HCT116 (cell line): ENCODE measurements at regions not wholly inside any gene's neighbourhood (a gene's known extent, or its start where the extent isn't known, plus 50 kb on each side); places are given as distances from the start of the nearest gene placed in this dataset.

Source experiments
- ATAC-seq: fragments of 200-7000 bp; cut with Tn5 transposase; 2 replicates; pipeline ENCODE4 v1.9.1; 2020; ENCODE audit warnings: mild to moderate bottlenecking, moderate library complexity
- BruUV-seq: library from RNA; stranded (reverse); fragments of 400-500 nt; replicated peaks from 2 replicates; lab custom pipeline; 2021; lab: Mats Ljungman, UMichigan
- CTCF ChIA-PET: fragments of 300-600 bp; sonication (Branson Sonifier 250); formaldehyde crosslinking; loops from one replicate; lab custom pipeline; 2021; ENCODE audit warnings: antibody characterized with exemption; lab: Charles Lee
- POLR2A ChIA-PET: fragments of 300-600, 350-600 bp; sonication (Branson Sonifier 250); formaldehyde crosslinking; loops from one replicate; lab custom pipeline; 2021; ENCODE audit warnings: antibody characterized with exemption; lab: Charles Lee
- RAD21 ChIA-PET, 2 experiments: fragments of 300-600 bp; sonication (Branson Sonifier 250); formaldehyde crosslinking; loops; one replicate each; lab custom pipeline; 2023; ENCODE audit warnings: low total read pairs in 2 of 2; ENCODE audit not compliant: uncharacterized antibody in 2 of 2, unreplicated experiment in 2 of 2, low non-redundant PET in 1 of 2; lab: Charles Lee
- DNase-seq: peaks from one replicate; pipeline ENCODE4 v3.0.0-alpha.2; 2010; ENCODE audit warnings: low read depth, low spot score
- H2AFZ ChIP-seq: fragments of 200-600 bp; shearing (Covaris generic), sonication (generic); 2 replicates; pipeline ENCODE4 v1.6.1; 2017; ENCODE audit warnings: low read depth, mixed run types, mixed read lengths, antibody characterized with exemption, low read length; ENCODE audit not compliant: poor library complexity, severe bottlenecking
- H3K27ac ChIP-seq: 2 replicates; pipeline ENCODE4 v1.5.1; 2012; ENCODE audit warnings: low read depth, low read length
- H3K27me3 ChIP-seq: fragments of 200-600 bp; sonication (generic); 2 replicates; pipeline ENCODE4 v1.6.1; 2016; ENCODE audit warnings: mixed run types, low read length, mixed read lengths; ENCODE audit not compliant: insufficient read depth
- H3K36me3 ChIP-seq, 2 experiments: fragments of 200-500 bp in 1 of 2; fragments of 200-600 bp in 1 of 2; sonication (Bioruptor generic) in 1 of 2; sonication (generic) in 1 of 2; 2 replicates each; pipeline versions ENCODE4 v1.5.1 to v1.6.1; 2014 to 2016; ENCODE audit warnings: low read length in 2 of 2, inconsistent platforms in 1 of 2, mixed read lengths in 1 of 2, mixed run types in 1 of 2; ENCODE audit not compliant: insufficient read depth in 2 of 2, control insufficient read depth in 1 of 2
- H3K4me1 ChIP-seq, 2 experiments: fragments of 200-600 bp in 1 of 2; sonication (generic) in 1 of 2; 2 replicates each; pipeline versions ENCODE4 v1.5.1 to v1.6.1; 2012 to 2017; ENCODE audit warnings: low read length in 2 of 2, inconsistent platforms in 1 of 2, mild to moderate bottlenecking in 1 of 2, mixed read lengths in 1 of 2, mixed run types in 1 of 2, moderate library complexity in 1 of 2; ENCODE audit not compliant: insufficient read depth in 2 of 2, control insufficient read depth in 1 of 2
- H3K4me2 ChIP-seq: fragments of 200-600 bp; sonication (generic); 2 replicates; pipeline ENCODE4 v1.6.1; 2017; ENCODE audit warnings: mixed run types, low read length, mixed read lengths
- H3K4me3 ChIP-seq, 2 experiments: fragments of 200-600 bp in 1 of 2; sonication (generic) in 1 of 2; replicated peaks in 1 of 2; 2 replicates each; pipeline ENCODE4 v1.5.1; 2011 to 2016; ENCODE audit warnings: low read length in 2 of 2, control low read depth in 1 of 2, low read depth in 1 of 2, mild to moderate bottlenecking in 1 of 2, mixed read lengths in 1 of 2, mixed run types in 1 of 2
- H3K79me2 ChIP-seq: fragments of 200-600 bp; sonication (generic); 2 replicates; pipeline ENCODE4 v1.6.1; 2017; ENCODE audit warnings: mild to moderate bottlenecking, mixed run types, low read length, moderate library complexity, mixed read lengths; ENCODE audit not compliant: insufficient read depth
- H3K9ac ChIP-seq: fragments of 200-600 bp; sonication (generic); 2 replicates; pipeline ENCODE4 v1.6.1; 2016; ENCODE audit warnings: low read length, mixed read lengths
- H3K9me2 ChIP-seq: fragments of 200-600 bp; sonication (generic), shearing (Covaris generic); 2 replicates; pipeline ENCODE4 v1.6.1; 2017; ENCODE audit warnings: mixed run types, mild to moderate bottlenecking, moderate library complexity; ENCODE audit not compliant: insufficient read depth
- H3K9me3 ChIP-seq, 2 experiments: fragments of 200-500 bp in 1 of 2; fragments of 200-600 bp in 1 of 2; sonication (Bioruptor generic) in 1 of 2; sonication (generic) in 1 of 2; 2 replicates each; pipeline ENCODE4 v1.6.1; 2014 to 2017; ENCODE audit warnings: low read length in 2 of 2, mixed read lengths in 2 of 2, inconsistent platforms in 1 of 2, low read depth in 1 of 2, mild to moderate bottlenecking in 1 of 2, mixed run types in 1 of 2, moderate library complexity in 1 of 2; ENCODE audit not compliant: control insufficient read depth in 1 of 2, insufficient read depth in 1 of 2
- H4K20me1 ChIP-seq: fragments of 200-600 bp; sonication (generic), shearing (Covaris generic); 2 replicates; pipeline ENCODE4 v1.6.1; 2017; ENCODE audit warnings: mixed run types, mild to moderate bottlenecking, moderate library complexity; ENCODE audit not compliant: insufficient read depth
- ATF3 ChIP-seq: IDR thresholded peaks from 2 replicates; pipeline ENCODE4 v1.6.1; 2012
- CBX3 ChIP-seq: IDR thresholded peaks from 2 replicates; pipeline ENCODE4 v1.6.1; 2012; ENCODE audit warnings: low read depth
- CEBPB ChIP-seq: IDR thresholded peaks from 2 replicates; pipeline ENCODE4 v1.6.1; 2012; ENCODE audit warnings: low read depth
- CTCF ChIP-seq, 3 experiments: fragments of 200-600 bp in 1 of 3; sonication (generic) in 1 of 3; IDR thresholded peaks in 2 of 3; conservative IDR thresholded peaks in 1 of 3; 2 replicates each; pipeline ENCODE4 v1.5.1; 2012 to 2017; ENCODE audit warnings: low read depth in 2 of 3, low read length in 2 of 3, antibody characterized with exemption in 1 of 3, borderline replicate concordance in 1 of 3, control low read depth in 1 of 3, mild to moderate bottlenecking in 1 of 3, mixed read lengths in 1 of 3, mixed run types in 1 of 3, moderate library complexity in 1 of 3; ENCODE audit not compliant: insufficient read depth in 1 of 3
- EGR1 ChIP-seq: IDR thresholded peaks from 2 replicates; pipeline ENCODE4 v1.6.1; 2012; ENCODE audit warnings: low read depth
- ELF1 ChIP-seq: IDR thresholded peaks from 2 replicates; pipeline ENCODE4 v1.6.1; 2012; ENCODE audit warnings: low read depth, borderline replicate concordance
- EZH2 ChIP-seq: fragments of 200-600 bp; sonication (generic); IDR thresholded peaks from 2 replicates; pipeline ENCODE4 v1.6.1; 2017; ENCODE audit warnings: antibody characterized with exemption, mixed run types
- EZH2phosphoT487 ChIP-seq: fragments of 200-600 bp; IDR thresholded peaks from 2 replicates; pipeline ENCODE4 v1.6.1; 2018; ENCODE audit warnings: antibody characterized with exemption, borderline replicate concordance
- FOSL1 ChIP-seq: IDR thresholded peaks from 2 replicates; pipeline ENCODE4 v1.6.1; 2012; ENCODE audit warnings: low read depth
- JUND ChIP-seq: IDR thresholded peaks from 2 replicates; pipeline ENCODE4 v1.6.1; 2012
- POLR2A ChIP-seq: IDR thresholded peaks from 2 replicates; pipeline ENCODE4 v1.7.0; 2011; ENCODE audit warnings: borderline replicate concordance; ENCODE audit not compliant: insufficient read depth, insufficient read length; ENCODE audit errors: extremely low read depth
- RAD21 ChIP-seq: IDR thresholded peaks from 2 replicates; pipeline ENCODE4 v1.6.1; 2012; ENCODE audit warnings: low read depth, mild to moderate bottlenecking
- SP1 ChIP-seq: IDR thresholded peaks from 2 replicates; pipeline ENCODE4 v1.6.1; 2012; ENCODE audit warnings: low read depth
- SRF ChIP-seq: IDR thresholded peaks from 2 replicates; pipeline ENCODE4 v1.6.1; 2012; ENCODE audit warnings: low read depth
- TCF7L2 ChIP-seq: IDR thresholded peaks from 2 replicates; pipeline ENCODE4 v1.7.0; 2011; ENCODE audit warnings: borderline replicate concordance, inconsistent platforms; ENCODE audit not compliant: insufficient read depth, insufficient read length; ENCODE audit errors: extremely low read depth
- YY1 ChIP-seq: IDR thresholded peaks from 2 replicates; pipeline ENCODE4 v1.6.1; 2011; ENCODE audit warnings: low read length, low read depth, moderate library complexity, mild to moderate bottlenecking; ENCODE audit not compliant: insufficient replicate concordance; ENCODE audit errors: extremely low read depth
- ZFX ChIP-seq: fragments of 450-650 bp; IDR thresholded peaks from 2 replicates; pipeline ENCODE4 v1.6.1; 2017
- ZNF274 ChIP-seq: fragments of 200-500 bp; sonication (Bioruptor generic); IDR thresholded peaks from 2 replicates; pipeline ENCODE4 v1.6.1; 2014; ENCODE audit warnings: mild to moderate bottlenecking, low read depth, low read length, inconsistent platforms
- intact Hi-C: fragments of 100-400 bp; cut with micrococcal nuclease; formaldehyde crosslinking; loops from 2 replicates; pipeline ENCODE4 v1.10.0; 2022
- TF ChIP-seq, protein P1 (sequence below): IDR thresholded peaks from 2 replicates; pipeline ENCODE4 v1.6.1; 2012; ENCODE audit warnings: low read depth
- TF ChIP-seq, protein P2 (sequence below): IDR thresholded peaks from 2 replicates; pipeline ENCODE4 v1.6.1; 2011; ENCODE audit warnings: mild to moderate bottlenecking, low read length, moderate library complexity; ENCODE audit not compliant: insufficient replicate concordance; ENCODE audit errors: extremely low read depth

- no peaks in the 10 kb centered on the region for H3K79me2 ChIP-seq
- H3K4me1 ChIP-seq, result no peaks in the 10 kb centered on the region
- no peak for ATAC-seq
- ChIA-PET CTCF (no interaction called here), POLR2A (interaction anchor here (0.6 kb wide), 1 partner anchor 747 kb away, joined by 6 read pairs; the partner anchor contains the start of gene PTGER4), RAD21 (no interaction called here)
- no peaks in the 10 kb centered on the region for H4K20me1 ChIP-seq
- no TSS peak for BruUV-seq
- intact Hi-C loops, result no loop called here
- no peak overlapping the region for H3K9ac ChIP-seq
- no peaks in the 10 kb centered on the region; a peak in 1 of 4 replicates for H3K9me3 ChIP-seq
- H3K9me2 ChIP-seq, result no peaks in the 10 kb centered on the region
- no peaks in the 10 kb centered on the region for H3K27me3 ChIP-seq
- no peaks in the 10 kb centered on the region for H3K36me3 ChIP-seq
- TF ChIP-seq ATF3 (no peak), EGR1 (no peak), RAD21 (no peak), YY1 (no peak), ZNF274 (no peak), ELF1 (no peak), SP1 (no peak), EZH2phosphoT487 (no peak), JUND (no peak), CEBPB (no peak), SRF (no peak), EZH2 (no peak), CBX3 (no peak), CTCF (IDR thresholded peaks at IDR 0.05 in 2 of 3, conservative IDR thresholded peaks at IDR 0.05 in 1 of 3; ENCODE audit: borderline replicate concordance in 1 of 3, insufficient read depth in 1 of 3, low read depth in 2 of 3, low read length in 2 of 3) (no peak), FOSL1 (no peak), TCF7L2 (no peak), POLR2A (no peak), ZFX (no peak)
- TF ChIP-seq, protein P1, sequence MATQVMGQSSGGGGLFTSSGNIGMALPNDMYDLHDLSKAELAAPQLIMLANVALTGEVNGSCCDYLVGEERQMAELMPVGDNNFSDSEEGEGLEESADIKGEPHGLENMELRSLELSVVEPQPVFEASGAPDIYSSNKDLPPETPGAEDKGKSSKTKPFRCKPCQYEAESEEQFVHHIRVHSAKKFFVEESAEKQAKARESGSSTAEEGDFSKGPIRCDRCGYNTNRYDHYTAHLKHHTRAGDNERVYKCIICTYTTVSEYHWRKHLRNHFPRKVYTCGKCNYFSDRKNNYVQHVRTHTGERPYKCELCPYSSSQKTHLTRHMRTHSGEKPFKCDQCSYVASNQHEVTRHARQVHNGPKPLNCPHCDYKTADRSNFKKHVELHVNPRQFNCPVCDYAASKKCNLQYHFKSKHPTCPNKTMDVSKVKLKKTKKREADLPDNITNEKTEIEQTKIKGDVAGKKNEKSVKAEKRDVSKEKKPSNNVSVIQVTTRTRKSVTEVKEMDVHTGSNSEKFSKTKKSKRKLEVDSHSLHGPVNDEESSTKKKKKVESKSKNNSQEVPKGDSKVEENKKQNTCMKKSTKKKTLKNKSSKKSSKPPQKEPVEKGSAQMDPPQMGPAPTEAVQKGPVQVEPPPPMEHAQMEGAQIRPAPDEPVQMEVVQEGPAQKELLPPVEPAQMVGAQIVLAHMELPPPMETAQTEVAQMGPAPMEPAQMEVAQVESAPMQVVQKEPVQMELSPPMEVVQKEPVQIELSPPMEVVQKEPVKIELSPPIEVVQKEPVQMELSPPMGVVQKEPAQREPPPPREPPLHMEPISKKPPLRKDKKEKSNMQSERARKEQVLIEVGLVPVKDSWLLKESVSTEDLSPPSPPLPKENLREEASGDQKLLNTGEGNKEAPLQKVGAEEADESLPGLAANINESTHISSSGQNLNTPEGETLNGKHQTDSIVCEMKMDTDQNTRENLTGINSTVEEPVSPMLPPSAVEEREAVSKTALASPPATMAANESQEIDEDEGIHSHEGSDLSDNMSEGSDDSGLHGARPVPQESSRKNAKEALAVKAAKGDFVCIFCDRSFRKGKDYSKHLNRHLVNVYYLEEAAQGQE, result no peak
- TF ChIP-seq, protein P2, sequence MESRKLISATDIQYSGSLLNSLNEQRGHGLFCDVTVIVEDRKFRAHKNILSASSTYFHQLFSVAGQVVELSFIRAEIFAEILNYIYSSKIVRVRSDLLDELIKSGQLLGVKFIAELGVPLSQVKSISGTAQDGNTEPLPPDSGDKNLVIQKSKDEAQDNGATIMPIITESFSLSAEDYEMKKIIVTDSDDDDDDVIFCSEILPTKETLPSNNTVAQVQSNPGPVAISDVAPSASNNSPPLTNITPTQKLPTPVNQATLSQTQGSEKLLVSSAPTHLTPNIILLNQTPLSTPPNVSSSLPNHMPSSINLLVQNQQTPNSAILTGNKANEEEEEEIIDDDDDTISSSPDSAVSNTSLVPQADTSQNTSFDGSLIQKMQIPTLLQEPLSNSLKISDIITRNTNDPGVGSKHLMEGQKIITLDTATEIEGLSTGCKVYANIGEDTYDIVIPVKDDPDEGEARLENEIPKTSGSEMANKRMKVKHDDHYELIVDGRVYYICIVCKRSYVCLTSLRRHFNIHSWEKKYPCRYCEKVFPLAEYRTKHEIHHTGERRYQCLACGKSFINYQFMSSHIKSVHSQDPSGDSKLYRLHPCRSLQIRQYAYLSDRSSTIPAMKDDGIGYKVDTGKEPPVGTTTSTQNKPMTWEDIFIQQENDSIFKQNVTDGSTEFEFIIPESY, result no peak
- no peak overlapping the region for H3K27ac ChIP-seq
- DNase-seq, result no peak
- no peak overlapping the region for H3K4me3 ChIP-seq
- H2AFZ ChIP-seq, result no peak overlapping the region
- H3K4me2 ChIP-seq, result no peak overlapping the region
Observed at GRCh38 chr5:39933061-39933460, 508.3 kb upstream of the DAB2 start.
